ENCODE measurements at regions not wholly inside any gene's neighbourhood (a gene's known extent, or its start where the extent isn't known, plus 50 kb on each side); places are given as distances from the start of the nearest gene placed in this dataset.
A peak's percentile ranks its signal among the peaks of the same experiment; 100 is the strongest.

DNA sequence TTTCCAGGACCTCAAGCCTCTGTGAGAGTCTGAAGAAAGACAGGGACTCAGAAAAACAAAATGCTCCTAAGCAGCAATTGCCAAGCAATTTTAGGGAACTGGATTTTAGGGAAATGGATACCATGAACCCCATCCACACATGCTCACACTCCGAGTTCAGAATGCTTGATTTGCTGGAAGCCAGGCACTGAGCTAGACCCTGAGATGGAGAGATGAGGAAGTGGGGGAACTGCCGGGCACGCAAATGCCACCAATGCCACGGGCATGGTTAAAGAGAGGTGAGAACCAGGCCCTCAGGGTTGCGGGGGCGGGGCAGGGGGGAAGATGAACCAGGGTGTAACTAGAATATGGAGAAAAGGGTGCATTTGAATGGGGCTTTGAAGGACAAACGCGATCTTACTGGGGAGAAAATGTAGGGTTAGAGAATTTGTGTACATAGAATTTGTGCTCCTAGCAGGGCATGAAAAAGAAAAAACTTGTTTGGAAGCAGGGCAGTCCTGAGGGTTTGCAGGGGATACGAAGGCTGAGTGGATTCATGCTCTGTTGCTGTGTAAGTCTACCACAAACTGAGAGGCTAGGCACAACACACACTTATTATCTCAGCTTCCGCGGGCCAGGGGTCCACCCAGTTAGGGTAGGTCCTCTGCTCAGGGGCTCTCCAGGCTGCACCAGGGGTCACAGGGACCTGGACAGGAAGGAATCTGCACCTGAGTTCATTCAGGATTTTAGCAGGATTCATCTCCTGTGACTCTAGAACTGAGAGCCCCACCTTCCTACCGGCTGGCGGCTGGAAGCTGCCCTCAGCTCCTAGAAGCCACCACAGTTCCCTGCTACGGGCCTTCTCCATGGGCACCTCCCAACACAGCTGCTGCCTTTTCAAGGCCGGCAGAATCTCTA lies 108.0 kb downstream of the SNX5 start:
- H3K36me3 ChIP-seq (replicated peaks; ENCODE audit: low read depth, low read length): peaks cover 6% of the 10 kb centered on the region
- peaks cover 45% of the 10 kb centered on the region for H3K27me3 ChIP-seq (ENCODE audit: low read depth, low read length)
- no peaks in the 10 kb centered on the region for H3K79me2 ChIP-seq (ENCODE audit: low read length)
- H3K4me1 ChIP-seq (ENCODE audit: low read length): peaks cover 30% of the 10 kb centered on the region
- H4K20me1 ChIP-seq (ENCODE audit: insufficient read depth, low read length): no peaks in the 10 kb centered on the region
- no peak overlapping the region for H3K9ac ChIP-seq (ENCODE audit: low read length)
- TF ChIP-seq EZH2phosphoT487 (IDR thresholded peaks at IDR 0.05; ENCODE audit: low read depth): no peak
- TF ChIP-seq, protein P1, sequence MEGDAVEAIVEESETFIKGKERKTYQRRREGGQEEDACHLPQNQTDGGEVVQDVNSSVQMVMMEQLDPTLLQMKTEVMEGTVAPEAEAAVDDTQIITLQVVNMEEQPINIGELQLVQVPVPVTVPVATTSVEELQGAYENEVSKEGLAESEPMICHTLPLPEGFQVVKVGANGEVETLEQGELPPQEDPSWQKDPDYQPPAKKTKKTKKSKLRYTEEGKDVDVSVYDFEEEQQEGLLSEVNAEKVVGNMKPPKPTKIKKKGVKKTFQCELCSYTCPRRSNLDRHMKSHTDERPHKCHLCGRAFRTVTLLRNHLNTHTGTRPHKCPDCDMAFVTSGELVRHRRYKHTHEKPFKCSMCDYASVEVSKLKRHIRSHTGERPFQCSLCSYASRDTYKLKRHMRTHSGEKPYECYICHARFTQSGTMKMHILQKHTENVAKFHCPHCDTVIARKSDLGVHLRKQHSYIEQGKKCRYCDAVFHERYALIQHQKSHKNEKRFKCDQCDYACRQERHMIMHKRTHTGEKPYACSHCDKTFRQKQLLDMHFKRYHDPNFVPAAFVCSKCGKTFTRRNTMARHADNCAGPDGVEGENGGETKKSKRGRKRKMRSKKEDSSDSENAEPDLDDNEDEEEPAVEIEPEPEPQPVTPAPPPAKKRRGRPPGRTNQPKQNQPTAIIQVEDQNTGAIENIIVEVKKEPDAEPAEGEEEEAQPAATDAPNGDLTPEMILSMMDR (IDR thresholded peaks at IDR 0.05; ENCODE audit: low read depth, low read length): no peak
- H2AFZ ChIP-seq (ENCODE audit: low read depth, low read length): no peak overlapping the region
- H3K9me3 ChIP-seq (ENCODE audit: insufficient read depth, low read length): peaks cover 6% of the 10 kb centered on the region; the same call in 1 of the 2 replicates
- H3K4me2 ChIP-seq (ENCODE audit: low read length): no peak overlapping the region
- H3K4me3 ChIP-seq (ENCODE audit: low read length): no peak overlapping the region
- no peak overlapping the region for H3K27ac ChIP-seq (ENCODE audit: low read length)

DNA sequence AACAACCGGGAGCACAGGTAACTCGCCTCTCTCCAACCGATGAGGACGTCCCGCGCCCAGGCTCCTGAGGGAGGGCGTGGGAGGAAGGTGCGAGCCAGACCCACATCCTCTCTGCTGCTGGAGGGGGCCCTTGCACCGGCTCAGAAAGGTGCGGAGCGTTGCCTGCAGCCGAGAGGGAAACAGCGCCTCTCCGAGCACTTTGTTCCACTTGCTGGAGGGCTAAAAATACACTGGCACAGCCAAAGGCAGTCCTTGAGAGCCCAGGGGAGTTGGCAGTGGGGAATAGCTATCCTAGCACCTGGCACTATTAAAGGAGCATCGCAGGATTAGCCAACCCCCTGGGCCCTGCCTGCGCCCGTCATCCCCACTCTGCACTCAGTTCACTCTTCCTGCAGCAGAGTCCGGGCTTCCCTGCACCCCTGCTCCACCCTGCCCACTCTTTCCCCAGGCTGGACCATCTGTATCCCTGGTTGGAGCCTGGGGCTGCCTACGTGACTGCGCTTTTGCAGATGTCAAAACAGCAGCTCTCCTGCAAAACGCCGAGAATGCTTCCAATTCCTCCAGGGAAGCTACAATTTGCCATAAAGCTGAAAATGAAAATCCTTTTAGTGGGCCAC lies 108.9 kb downstream of the SNX5 start:
- no peak overlapping the region for H3K27ac ChIP-seq (ENCODE audit: low read length)
- H3K9me3 ChIP-seq (ENCODE audit: insufficient read depth, low read length): peaks cover 6% of the 10 kb centered on the region; the same call in 1 of the 2 replicates
- no peak overlapping the region for H3K9ac ChIP-seq (ENCODE audit: low read length)
- no peak overlapping the region for H3K4me3 ChIP-seq (ENCODE audit: low read length)
- H3K79me2 ChIP-seq (ENCODE audit: low read length): no peaks in the 10 kb centered on the region
- TF ChIP-seq, protein P1 (IDR thresholded peaks at IDR 0.05; ENCODE audit: low read depth, low read length): 0 out of 2 replicates have a peak, but pooled peaks have one; percentile 7
- TF ChIP-seq EZH2phosphoT487 (IDR thresholded peaks at IDR 0.05; ENCODE audit: low read depth): no peak
- H3K27me3 ChIP-seq (ENCODE audit: low read depth, low read length): peaks cover 42% of the 10 kb centered on the region
- peak overlapping the region; percentile 31 for H3K4me2 ChIP-seq (ENCODE audit: low read length)
- H3K36me3 ChIP-seq (replicated peaks; ENCODE audit: low read depth, low read length): peaks cover 6% of the 10 kb centered on the region
- no peak overlapping the region for H2AFZ ChIP-seq (ENCODE audit: low read depth, low read length)
- peaks cover 34% of the 10 kb centered on the region for H3K4me1 ChIP-seq (ENCODE audit: low read length)
- no peaks in the 10 kb centered on the region for H4K20me1 ChIP-seq (ENCODE audit: insufficient read depth, low read length)

DNA sequence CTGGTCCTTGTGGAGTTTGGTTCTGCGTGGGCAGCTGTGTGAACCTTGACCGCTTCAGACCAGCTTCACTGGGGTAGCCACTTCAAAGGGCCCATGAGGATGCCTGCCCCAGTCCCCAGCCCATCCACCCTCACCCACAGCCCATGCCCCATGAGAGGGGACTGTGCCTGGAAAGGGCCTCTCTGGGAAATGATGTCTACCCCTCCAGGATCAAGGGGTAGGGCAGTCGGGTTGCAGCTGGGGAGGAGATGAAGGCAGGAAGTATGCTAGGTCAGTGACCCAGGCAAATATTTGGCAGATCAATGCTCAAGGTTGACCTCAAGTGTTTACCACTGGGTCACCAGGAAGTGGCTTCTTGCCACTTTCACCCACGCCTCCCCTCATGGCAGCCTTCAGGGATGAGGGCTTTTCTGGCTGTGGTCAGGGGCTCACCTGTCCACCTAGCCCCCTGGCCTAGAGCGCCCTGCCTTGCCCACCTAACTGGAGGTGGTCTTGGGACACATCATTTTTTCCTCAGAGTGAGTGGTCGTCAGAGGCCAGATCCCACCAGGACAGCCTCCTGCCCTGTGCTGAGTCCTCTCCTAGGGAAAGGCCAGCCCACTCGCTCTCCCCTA lies 109.5 kb downstream of the SNX5 start:
- Histone ChIP-seq H3K79me2 (ENCODE audit: low read length) (no peaks in the 10 kb centered on the region), H3K9me3 (ENCODE audit: insufficient read depth, low read length) (peaks cover 6% of the 10 kb centered on the region; the same call in 1 of the 2 replicates), H3K27me3 (ENCODE audit: low read depth, low read length) (peaks cover 42% of the 10 kb centered on the region), H3K4me1 (ENCODE audit: low read length) (peaks cover 39% of the 10 kb centered on the region), H3K4me3 (ENCODE audit: low read length) (no peak overlapping the region), H4K20me1 (ENCODE audit: insufficient read depth, low read length) (no peaks in the 10 kb centered on the region), H3K9ac (ENCODE audit: low read length) (no peak overlapping the region), H2AFZ (ENCODE audit: low read depth, low read length) (no peak overlapping the region), H3K4me2 (ENCODE audit: low read length) (peak overlapping the region; percentile 31), H3K27ac (ENCODE audit: low read length) (no peak overlapping the region), H3K36me3 (replicated peaks; ENCODE audit: low read depth, low read length) (peaks cover 6% of the 10 kb centered on the region)
- TF ChIP-seq, protein P1 (IDR thresholded peaks at IDR 0.05; ENCODE audit: low read depth, low read length): no peak
- no peak for TF ChIP-seq EZH2phosphoT487 (IDR thresholded peaks at IDR 0.05; ENCODE audit: low read depth)
